MCF 10A (cell line): ENCODE measurements at regions not wholly inside any gene's neighbourhood (a gene's known extent, or its start where the extent isn't known, plus 50 kb on each side); places are given as distances from the start of the nearest gene placed in this dataset.

ENCODE experiments used
- BruUV-seq: library from RNA; stranded (reverse); fragments of 400-500 nt; replicated peaks from 2 replicates; lab custom pipeline; 2021; lab: Mats Ljungman, UMichigan
- CTCF ChIA-PET: fragments of 300-600 bp; sonication (Branson Sonifier 250); formaldehyde crosslinking; extraction: SDS; loops from one replicate; lab custom pipeline; 2021; ENCODE audit warnings: antibody characterized with exemption, inconsistent platforms; lab: Yijun Ruan, JAX
- POLR2A ChIA-PET: fragments of 300-600, 350-650 bp; sonication (Branson Sonifier 250); formaldehyde crosslinking; extraction: SDS; loops from one replicate; lab custom pipeline; 2020; ENCODE audit warnings: antibody characterized with exemption, inconsistent platforms; lab: Yijun Ruan, JAX
- DNase-seq: peaks from one replicate; pipeline ENCODE4 v3.0.0-alpha.2; 2018; ENCODE audit not compliant: unreplicated experiment
- H3K27ac Mint-ChIP-seq: one replicate; pipeline ENCODE4 v1.8.0; 2022; ENCODE audit warnings: mild to moderate bottlenecking, low read depth, mixed read lengths; ENCODE audit not compliant: unreplicated experiment
- H3K27me3 Mint-ChIP-seq: one replicate; pipeline ENCODE4 v1.8.0; 2022; ENCODE audit warnings: mixed read lengths; ENCODE audit not compliant: insufficient read depth, unreplicated experiment
- H3K36me3 Mint-ChIP-seq: one replicate; pipeline ENCODE4 v1.8.0; 2022; ENCODE audit warnings: mild to moderate bottlenecking, moderate library complexity, mixed read lengths; ENCODE audit not compliant: insufficient read depth, unreplicated experiment
- H3K4me1 Mint-ChIP-seq: one replicate; pipeline ENCODE4 v1.8.0; 2022; ENCODE audit warnings: mixed read lengths; ENCODE audit not compliant: insufficient read depth, unreplicated experiment
- H3K4me3 Mint-ChIP-seq: one replicate; pipeline ENCODE4 v1.8.0; 2022; ENCODE audit warnings: mild to moderate bottlenecking, moderate library complexity, mixed read lengths; ENCODE audit not compliant: unreplicated experiment
- H3K9me3 Mint-ChIP-seq: one replicate; pipeline ENCODE4 v1.8.0; 2022; ENCODE audit warnings: mixed read lengths; ENCODE audit not compliant: unreplicated experiment
- intact Hi-C: fragments of 100-400 bp; cut with micrococcal nuclease; formaldehyde crosslinking; loops from 2 replicates; pipeline ENCODE4 v1.14.1; 2022
- TF ChIP-seq, protein P1 (sequence below): fragments of 200-600 bp; IDR thresholded peaks from one replicate; pipeline ENCODE4 v1.8.0; 2022; ENCODE audit warnings: antibody characterized with exemption, mild to moderate bottlenecking; ENCODE audit not compliant: unreplicated experiment

DNA sequence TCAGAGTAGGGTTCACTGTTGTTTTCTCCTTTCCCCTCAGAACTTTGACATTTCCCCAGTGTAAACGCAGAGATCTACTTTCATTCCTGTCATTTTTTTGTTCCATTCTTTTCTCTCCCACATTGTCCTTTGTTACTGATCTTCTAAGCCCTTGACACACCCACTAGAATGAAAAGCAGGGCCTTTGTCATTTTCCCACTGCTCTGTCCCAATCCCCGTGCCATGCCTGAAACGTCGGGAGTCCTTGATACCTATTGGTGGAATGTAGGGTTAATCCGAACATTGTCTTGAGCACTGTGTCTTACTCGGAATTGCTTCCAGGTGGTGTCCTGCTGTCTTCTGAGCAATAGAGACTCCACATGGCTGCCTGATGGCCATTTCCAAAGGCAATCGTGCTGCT is 887.1 kb upstream of the FRG1 start:
- BruUV-seq = no TSS peak
- intact Hi-C loops = no loop called here
- H3K36me3 Mint-ChIP-seq = no peaks in the 10 kb centered on the region

DNA sequence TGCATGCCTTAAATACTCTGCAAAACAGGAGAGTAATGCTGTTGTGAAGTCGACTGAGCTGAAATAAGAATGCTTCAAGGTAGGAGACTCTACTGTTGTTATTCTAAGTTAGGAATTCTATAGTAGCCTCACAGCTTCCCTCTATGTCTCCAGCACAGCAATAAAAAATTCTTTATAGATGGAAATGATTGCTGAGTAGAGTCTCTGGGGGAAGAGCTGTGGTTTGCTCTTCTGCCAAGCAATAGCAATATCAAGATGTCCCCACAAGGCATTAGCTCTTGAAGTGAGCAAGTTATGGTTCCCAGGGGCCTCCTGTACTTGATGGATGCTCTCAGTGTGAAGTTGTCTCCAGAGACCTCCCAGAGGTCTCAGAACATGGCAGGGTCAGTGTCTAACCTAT is 880.6 kb upstream of the FRG1 start:
- Mint-ChIP-seq H3K4me1 (no peaks in the 10 kb centered on the region), H3K27me3 (no peaks in the 10 kb centered on the region), H3K9me3 (peaks cover 8% of the 10 kb centered on the region), H3K4me3 (no peak overlapping the region), H3K36me3 (no peaks in the 10 kb centered on the region), H3K27ac (no peak overlapping the region)
- ChIA-PET CTCF (interaction anchor here (0.7 to 1.0 kb wide), 2 partner anchors 11 to 30 kb away, joined by 3 read pairs; no protein-coding TSS in a partner anchor), POLR2A (interaction anchor here (1.0 kb wide), 1 partner anchor 28 kb away, joined by 3 read pairs; no protein-coding TSS in a partner anchor)
- BruUV-seq = no TSS peak
- TF ChIP-seq, protein P1, sequence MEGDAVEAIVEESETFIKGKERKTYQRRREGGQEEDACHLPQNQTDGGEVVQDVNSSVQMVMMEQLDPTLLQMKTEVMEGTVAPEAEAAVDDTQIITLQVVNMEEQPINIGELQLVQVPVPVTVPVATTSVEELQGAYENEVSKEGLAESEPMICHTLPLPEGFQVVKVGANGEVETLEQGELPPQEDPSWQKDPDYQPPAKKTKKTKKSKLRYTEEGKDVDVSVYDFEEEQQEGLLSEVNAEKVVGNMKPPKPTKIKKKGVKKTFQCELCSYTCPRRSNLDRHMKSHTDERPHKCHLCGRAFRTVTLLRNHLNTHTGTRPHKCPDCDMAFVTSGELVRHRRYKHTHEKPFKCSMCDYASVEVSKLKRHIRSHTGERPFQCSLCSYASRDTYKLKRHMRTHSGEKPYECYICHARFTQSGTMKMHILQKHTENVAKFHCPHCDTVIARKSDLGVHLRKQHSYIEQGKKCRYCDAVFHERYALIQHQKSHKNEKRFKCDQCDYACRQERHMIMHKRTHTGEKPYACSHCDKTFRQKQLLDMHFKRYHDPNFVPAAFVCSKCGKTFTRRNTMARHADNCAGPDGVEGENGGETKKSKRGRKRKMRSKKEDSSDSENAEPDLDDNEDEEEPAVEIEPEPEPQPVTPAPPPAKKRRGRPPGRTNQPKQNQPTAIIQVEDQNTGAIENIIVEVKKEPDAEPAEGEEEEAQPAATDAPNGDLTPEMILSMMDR = no peak
- intact Hi-C loops = no loop called here
- no peak for DNase-seq

More for the DNA sequence above, 887.1 kb upstream of the FRG1 start:
- DNase-seq = no peak
- Mint-ChIP-seq H3K9me3 (no peaks in the 10 kb centered on the region), H3K27me3 (no peaks in the 10 kb centered on the region), H3K4me3 (no peak overlapping the region), H3K27ac (no peak overlapping the region), H3K4me1 (no peaks in the 10 kb centered on the region)
- CTCF ChIA-PET = no interaction called here
- TF ChIP-seq, protein P1 = no peak
- POLR2A ChIA-PET = no interaction called here

DNA sequence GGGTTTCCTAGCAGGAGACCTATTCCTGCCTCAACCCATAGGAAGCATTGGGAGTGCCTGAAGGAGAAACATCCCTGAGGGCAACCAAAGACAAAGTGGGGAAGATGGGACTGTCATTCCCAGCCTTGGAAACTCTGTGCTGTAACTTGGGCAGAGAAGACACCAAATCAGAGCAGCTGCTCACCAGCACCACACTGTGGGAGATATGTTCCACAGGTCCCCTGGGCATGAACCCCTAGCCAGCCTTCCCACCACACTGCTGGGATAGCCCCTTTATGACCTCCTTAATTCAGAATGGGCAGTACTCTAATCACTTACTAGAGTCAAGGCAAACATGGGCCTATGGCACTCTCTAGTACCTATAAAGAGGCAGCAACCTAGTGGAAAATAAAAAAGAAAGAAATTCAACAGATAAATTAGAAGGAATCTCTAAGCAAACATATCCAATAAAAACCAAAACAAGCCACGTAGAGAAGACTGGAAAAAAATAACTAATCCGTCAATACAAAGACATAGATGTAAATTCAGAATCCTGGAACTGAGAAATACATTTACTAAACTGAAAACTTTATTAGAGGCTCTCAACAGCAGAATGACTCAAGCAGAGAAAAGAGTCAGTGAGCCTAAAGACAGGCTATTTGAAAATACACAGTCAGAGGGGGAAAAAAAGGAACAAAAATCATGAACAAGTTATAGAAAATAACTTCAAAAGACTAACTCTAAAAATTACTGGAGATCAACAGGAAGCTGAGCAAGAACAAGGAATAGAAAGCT is 878.4 kb upstream of the FRG1 start:
- Mint-ChIP-seq H3K27me3 (no peaks in the 10 kb centered on the region), H3K9me3 (peaks cover 8% of the 10 kb centered on the region), H3K4me3 (no peak overlapping the region), H3K36me3 (no peaks in the 10 kb centered on the region), H3K4me1 (no peaks in the 10 kb centered on the region), H3K27ac (no peak overlapping the region)
- CTCF ChIA-PET = interaction anchor here (0.6 kb wide), 1 partner anchor 440 kb away, joined by 3 read pairs; no protein-coding TSS in a partner anchor
- POLR2A ChIA-PET = no interaction called here
- no peak for DNase-seq
- BruUV-seq = no TSS peak
- TF ChIP-seq, protein P1 = no peak
- intact Hi-C loops = no loop called here

DNA sequence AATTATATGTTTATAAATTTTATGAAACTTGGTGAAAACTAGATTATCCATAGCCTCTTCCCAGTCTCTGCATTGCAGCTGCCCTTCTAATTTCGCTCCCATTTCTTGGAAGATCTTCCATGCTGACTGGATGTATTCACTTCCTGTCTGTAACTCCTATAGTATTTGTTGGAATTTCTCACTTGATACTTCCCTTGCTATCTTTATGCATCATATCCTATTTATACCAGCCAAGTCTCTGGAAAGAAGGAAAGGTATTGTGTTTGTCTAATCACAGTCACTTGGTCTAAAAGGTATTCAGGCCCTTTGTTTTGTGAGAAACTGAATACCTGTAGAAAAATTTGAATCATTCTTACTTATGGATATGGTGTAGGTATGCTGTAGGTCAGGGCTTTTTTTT is 870.9 kb upstream of the FRG1 start:
- Mint-ChIP-seq H3K27ac (no peak overlapping the region), H3K27me3 (no peaks in the 10 kb centered on the region), H3K36me3 (no peaks in the 10 kb centered on the region), H3K4me1 (no peaks in the 10 kb centered on the region), H3K4me3 (no peak overlapping the region), H3K9me3 (no peaks in the 10 kb centered on the region)
- BruUV-seq = no TSS peak
- ChIA-PET POLR2A (no interaction called here), CTCF (no interaction called here)
- TF ChIP-seq, protein P1 = no peak
- intact Hi-C loops = no loop called here
- no peak for DNase-seq
